Breast epithelium (tissue), 3 donors: ENCODE measurements at regions not wholly inside any gene's neighbourhood (a gene's known extent, or its start where the extent isn't known, plus 50 kb on each side); places are given as distances from the start of the nearest gene placed in this dataset.

Experiments used
- POLR2A ChIP-seq: fragments of 450-650 bp; IDR thresholded peaks from one replicate; pipeline ENCODE4 v1.6.1; 2016; ENCODE audit warnings: antibody characterized with exemption, mild to moderate bottlenecking, moderate library complexity
- TF ChIP-seq, protein P1 (sequence below), 3 donors: fragments of 450-650 bp; IDR thresholded peaks; one replicate each; pipeline ENCODE4 v1.5.1; 2016 to 2017; ENCODE audit warnings: antibody characterized with exemption in 3 of 3, mild to moderate bottlenecking in 3 of 3, moderate library complexity in 3 of 3

DNA sequence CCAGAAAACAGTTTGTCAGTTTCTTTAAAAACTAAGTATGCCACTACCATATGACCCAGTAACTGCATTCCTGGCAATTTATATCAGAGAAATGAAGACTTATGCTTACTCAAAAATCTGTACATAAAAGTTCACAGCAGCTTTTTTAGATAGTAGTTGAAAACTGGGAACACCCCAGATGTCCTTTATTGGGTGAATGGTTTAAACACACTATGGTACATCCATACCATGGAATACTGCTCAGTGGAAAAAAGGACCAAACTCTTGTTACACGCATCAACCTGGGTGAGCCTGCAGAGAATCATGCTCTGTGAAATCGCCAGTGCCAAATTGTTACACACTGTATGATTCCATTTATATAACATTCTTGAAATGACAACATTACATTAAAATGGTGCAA lies 127.6 kb upstream of the RET start:
- TF ChIP-seq, protein P1, sequence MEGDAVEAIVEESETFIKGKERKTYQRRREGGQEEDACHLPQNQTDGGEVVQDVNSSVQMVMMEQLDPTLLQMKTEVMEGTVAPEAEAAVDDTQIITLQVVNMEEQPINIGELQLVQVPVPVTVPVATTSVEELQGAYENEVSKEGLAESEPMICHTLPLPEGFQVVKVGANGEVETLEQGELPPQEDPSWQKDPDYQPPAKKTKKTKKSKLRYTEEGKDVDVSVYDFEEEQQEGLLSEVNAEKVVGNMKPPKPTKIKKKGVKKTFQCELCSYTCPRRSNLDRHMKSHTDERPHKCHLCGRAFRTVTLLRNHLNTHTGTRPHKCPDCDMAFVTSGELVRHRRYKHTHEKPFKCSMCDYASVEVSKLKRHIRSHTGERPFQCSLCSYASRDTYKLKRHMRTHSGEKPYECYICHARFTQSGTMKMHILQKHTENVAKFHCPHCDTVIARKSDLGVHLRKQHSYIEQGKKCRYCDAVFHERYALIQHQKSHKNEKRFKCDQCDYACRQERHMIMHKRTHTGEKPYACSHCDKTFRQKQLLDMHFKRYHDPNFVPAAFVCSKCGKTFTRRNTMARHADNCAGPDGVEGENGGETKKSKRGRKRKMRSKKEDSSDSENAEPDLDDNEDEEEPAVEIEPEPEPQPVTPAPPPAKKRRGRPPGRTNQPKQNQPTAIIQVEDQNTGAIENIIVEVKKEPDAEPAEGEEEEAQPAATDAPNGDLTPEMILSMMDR (IDR thresholded peaks at IDR 0.05) = no peak
- TF ChIP-seq POLR2A = no peak
